ENCODE measurements at regions not wholly inside any gene's neighbourhood (a gene's known extent, or its start where the extent isn't known, plus 50 kb on each side); places are given as distances from the start of the nearest gene placed in this dataset.

DNA sequence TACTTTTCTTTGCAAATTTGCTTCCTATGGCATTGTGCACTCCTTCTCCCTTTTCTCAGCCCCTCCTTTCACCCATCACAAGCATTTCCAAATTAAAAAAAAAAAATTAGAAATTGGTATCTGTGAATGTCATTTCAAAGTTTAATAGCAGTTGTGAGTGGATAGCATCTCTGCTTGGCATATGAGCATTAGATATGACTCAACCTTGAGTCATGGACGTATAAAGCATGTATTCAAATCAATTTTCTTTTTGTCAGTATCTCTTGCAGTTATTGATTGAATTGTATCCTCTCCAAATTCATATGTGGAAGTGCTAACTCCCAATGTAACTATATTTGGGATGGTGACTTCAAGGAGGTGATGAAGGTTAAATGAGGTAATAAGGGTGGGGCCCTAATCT lies 60.1 kb upstream of the MAP3K7 start:
- Histone ChIP-seq H3K4me3 (no peak overlapping the region), H3K27ac (no peak overlapping the region), H3K36me3 (no peaks in the 10 kb centered on the region), H3K9me3 (no peaks in the 10 kb centered on the region), H3K27me3 (replicated peaks; ENCODE audit: insufficient read depth) (no peaks in the 10 kb centered on the region), H3K4me1 (ENCODE audit: control insufficient read depth in 1 of 2, low read depth in 2 of 2) (no peaks in the 10 kb centered on the region)
- DNase-seq (ENCODE audit: low spot score) (no peak), ATAC-seq (ENCODE audit: insufficient number of reproducible peaks, low FRiP score, low read depth) (no peak)
- TF ChIP-seq, protein P1, sequence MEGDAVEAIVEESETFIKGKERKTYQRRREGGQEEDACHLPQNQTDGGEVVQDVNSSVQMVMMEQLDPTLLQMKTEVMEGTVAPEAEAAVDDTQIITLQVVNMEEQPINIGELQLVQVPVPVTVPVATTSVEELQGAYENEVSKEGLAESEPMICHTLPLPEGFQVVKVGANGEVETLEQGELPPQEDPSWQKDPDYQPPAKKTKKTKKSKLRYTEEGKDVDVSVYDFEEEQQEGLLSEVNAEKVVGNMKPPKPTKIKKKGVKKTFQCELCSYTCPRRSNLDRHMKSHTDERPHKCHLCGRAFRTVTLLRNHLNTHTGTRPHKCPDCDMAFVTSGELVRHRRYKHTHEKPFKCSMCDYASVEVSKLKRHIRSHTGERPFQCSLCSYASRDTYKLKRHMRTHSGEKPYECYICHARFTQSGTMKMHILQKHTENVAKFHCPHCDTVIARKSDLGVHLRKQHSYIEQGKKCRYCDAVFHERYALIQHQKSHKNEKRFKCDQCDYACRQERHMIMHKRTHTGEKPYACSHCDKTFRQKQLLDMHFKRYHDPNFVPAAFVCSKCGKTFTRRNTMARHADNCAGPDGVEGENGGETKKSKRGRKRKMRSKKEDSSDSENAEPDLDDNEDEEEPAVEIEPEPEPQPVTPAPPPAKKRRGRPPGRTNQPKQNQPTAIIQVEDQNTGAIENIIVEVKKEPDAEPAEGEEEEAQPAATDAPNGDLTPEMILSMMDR (IDR thresholded peaks at IDR 0.05) = no peak

DNA sequence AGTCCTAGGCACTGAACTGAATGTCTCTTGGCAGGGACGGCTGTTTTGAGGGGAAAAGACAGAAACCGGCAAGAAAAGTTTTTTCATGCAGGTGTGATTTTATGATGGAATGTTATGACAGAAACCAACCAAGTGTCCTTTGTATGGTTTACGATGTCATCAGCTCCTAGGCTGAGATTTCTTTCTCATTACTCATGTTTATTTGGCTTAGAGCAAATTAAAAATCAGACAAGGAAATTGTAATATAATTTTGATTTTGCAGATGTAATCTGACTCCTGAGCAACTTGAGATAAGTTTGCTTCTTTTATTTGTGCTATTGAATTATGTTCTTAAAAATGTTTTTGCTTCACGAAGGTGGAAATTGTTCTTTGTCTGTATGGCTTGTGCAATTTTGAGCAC lies 58.8 kb upstream of the MAP3K7 start:
- Histone ChIP-seq H3K27me3 (replicated peaks; ENCODE audit: insufficient read depth) (no peaks in the 10 kb centered on the region), H3K36me3 (no peaks in the 10 kb centered on the region), H3K4me3 (no peak overlapping the region), H3K4me1 (ENCODE audit: control insufficient read depth in 1 of 2, low read depth in 2 of 2) (no peaks in the 10 kb centered on the region), H3K27ac (no peak overlapping the region), H3K9me3 (no peaks in the 10 kb centered on the region)
- TF ChIP-seq, protein P1 (IDR thresholded peaks at IDR 0.05) = no peak
- DNase-seq (ENCODE audit: low spot score) (no peak), ATAC-seq (ENCODE audit: insufficient number of reproducible peaks, low FRiP score, low read depth) (no peak)

DNA sequence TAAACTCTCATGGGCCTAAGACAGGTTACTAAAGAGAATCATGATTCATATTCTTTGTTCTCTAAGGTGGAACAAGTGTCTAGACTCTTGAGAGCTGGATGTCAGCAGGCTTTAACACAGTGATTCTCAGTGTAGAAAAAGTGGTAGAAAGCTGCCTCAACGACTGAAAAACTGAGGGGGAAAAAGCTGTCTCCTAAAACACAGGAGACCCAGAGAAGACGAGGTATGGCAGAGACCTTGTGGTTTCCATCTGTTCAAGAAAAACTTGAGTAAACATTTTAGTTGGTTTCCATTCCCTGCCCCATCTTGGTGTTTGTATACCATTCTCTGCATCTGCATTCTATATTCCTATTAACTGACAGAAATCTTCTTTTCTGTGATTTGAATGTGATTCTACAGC lies 57.6 kb upstream of the MAP3K7 start:
- no peak overlapping the region for H3K27ac ChIP-seq
- DNase-seq (ENCODE audit: low spot score) (no peak), ATAC-seq (ENCODE audit: insufficient number of reproducible peaks, low FRiP score, low read depth) (no peak)
- TF ChIP-seq, protein P1 (IDR thresholded peaks at IDR 0.05) = no peak
- H3K4me1 ChIP-seq (ENCODE audit: control insufficient read depth in 1 of 2, low read depth in 2 of 2) = no peaks in the 10 kb centered on the region
- no peaks in the 10 kb centered on the region for H3K27me3 ChIP-seq (replicated peaks; ENCODE audit: insufficient read depth)
- no peak overlapping the region for H3K4me3 ChIP-seq
- no peaks in the 10 kb centered on the region for H3K9me3 ChIP-seq
- no peaks in the 10 kb centered on the region for H3K36me3 ChIP-seq

DNA sequence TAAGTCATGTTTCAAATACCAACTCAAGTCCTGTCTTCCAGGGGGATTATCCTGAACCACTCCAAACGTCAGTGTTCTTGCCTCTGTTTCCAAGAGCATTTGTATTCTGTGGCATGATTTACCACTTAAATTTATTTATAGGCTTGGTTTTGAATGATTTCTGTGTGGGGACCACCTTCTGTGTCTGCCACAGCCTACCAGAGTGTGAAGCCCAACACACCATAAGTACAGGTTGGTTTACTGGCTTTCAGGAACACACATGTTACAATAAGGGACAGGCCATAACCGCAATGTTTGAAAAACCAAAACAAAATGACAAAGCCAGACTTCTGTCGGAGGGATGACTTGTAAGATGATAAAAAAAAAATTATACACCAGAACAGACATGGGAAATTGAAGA lies 56.5 kb upstream of the MAP3K7 start:
- Histone ChIP-seq H3K4me1 (ENCODE audit: control insufficient read depth in 1 of 2, low read depth in 2 of 2) (no peaks in the 10 kb centered on the region), H3K36me3 (no peaks in the 10 kb centered on the region), H3K27me3 (replicated peaks; ENCODE audit: insufficient read depth) (no peaks in the 10 kb centered on the region), H3K27ac (no peak overlapping the region), H3K9me3 (no peaks in the 10 kb centered on the region), H3K4me3 (no peak overlapping the region)
- DNase-seq (ENCODE audit: low spot score) (no peak), ATAC-seq (ENCODE audit: insufficient number of reproducible peaks, low FRiP score, low read depth) (no peak)
- TF ChIP-seq, protein P1 (IDR thresholded peaks at IDR 0.05) = no peak

DNA sequence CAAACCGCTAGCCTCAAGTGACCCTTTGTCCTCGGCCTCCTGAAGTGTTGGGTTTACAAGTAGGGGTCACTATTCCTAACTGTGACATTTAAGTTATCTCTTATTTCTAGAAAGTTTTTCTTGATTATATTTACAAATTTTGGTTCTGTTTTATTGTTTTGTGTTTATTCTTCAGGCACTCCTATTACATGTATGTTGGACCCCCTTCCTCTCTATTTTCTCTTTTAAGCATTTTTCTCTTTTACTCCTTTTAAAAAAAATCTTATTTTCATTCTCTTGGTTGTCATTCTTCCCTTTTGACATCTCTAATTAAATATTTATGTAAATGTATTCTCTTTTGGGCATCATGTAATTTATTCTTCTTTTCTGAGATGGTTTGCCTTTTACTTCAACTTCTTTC lies 50.4 kb upstream of the MAP3K7 start:
- ATAC-seq (ENCODE audit: insufficient number of reproducible peaks, low FRiP score, low read depth) (no peak), DNase-seq (ENCODE audit: low spot score) (no peak)
- H3K4me1 ChIP-seq (ENCODE audit: control insufficient read depth in 1 of 2, low read depth in 2 of 2) = no peaks in the 10 kb centered on the region
- no peak overlapping the region for H3K4me3 ChIP-seq
- no peaks in the 10 kb centered on the region for H3K36me3 ChIP-seq
- peaks cover 8% of the 10 kb centered on the region for H3K9me3 ChIP-seq
- no peak overlapping the region for H3K27ac ChIP-seq
- H3K27me3 ChIP-seq (replicated peaks; ENCODE audit: insufficient read depth) = no peaks in the 10 kb centered on the region
- TF ChIP-seq, protein P1 (IDR thresholded peaks at IDR 0.05) = no peak

All from thoracic aorta (tissue), 2 donors.